ENCODE measurements at regions not wholly inside any gene's neighbourhood (a gene's known extent, or its start where the extent isn't known, plus 50 kb on each side); places are given as distances from the start of the nearest gene placed in this dataset.
"Not testable (repeated sequence)": the region's sequence is repeated elsewhere in the genome, so short reads cannot be mapped to it uniquely, and the experiment has no call there.

- not testable (repeated sequence) for TF ChIP-seq CTCF (IDR thresholded peaks at IDR 0.05); TEAD4 (CRISPR knock-in tag; IDR thresholded peaks at IDR 0.05); ATF2 (CRISPR knock-in tag; IDR thresholded peaks at IDR 0.05; ENCODE audit: borderline replicate concordance, low read depth); JUN (CRISPR knock-in tag; IDR thresholded peaks at IDR 0.05); SP1 (CRISPR knock-in tag; conservative IDR thresholded peaks at IDR 0.05)
Measured at GRCh38 chr11:49562262-49562661, 353.9 kb upstream of the FOLH1 start.
